ENCODE measurements at regions not wholly inside any gene's neighbourhood (a gene's known extent, or its start where the extent isn't known, plus 50 kb on each side); places are given as distances from the start of the nearest gene placed in this dataset.

- H3K4me3 ChIP-seq (ENCODE audit: insufficient read depth, low read length, poor library complexity, severe bottlenecking) = no peak overlapping the region
- no peaks in the 10 kb centered on the region for H3K9me3 ChIP-seq (ENCODE audit: insufficient read depth, low read length)
- no peak overlapping the region for H3K4me2 ChIP-seq (ENCODE audit: low read depth, low read length, poor library complexity, severe bottlenecking)
- no peaks in the 10 kb centered on the region for H3K9me2 ChIP-seq (replicated peaks; ENCODE audit: insufficient read depth, low read length)
- TF ChIP-seq EZH2phosphoT487 (conservative IDR thresholded peaks at IDR 0.05; ENCODE audit: low read length) (no peak), CTCF (IDR thresholded peaks at IDR 0.05; ENCODE audit: insufficient read depth, low read length, poor library complexity, severe bottlenecking) (no peak)
- H2AFZ ChIP-seq (ENCODE audit: low read depth, low read length, severe bottlenecking) = no peak overlapping the region
- H3K79me2 ChIP-seq (ENCODE audit: insufficient read depth, low read length) = no peaks in the 10 kb centered on the region
- no peaks in the 10 kb centered on the region for H4K20me1 ChIP-seq (ENCODE audit: low read depth, low read length)
- no peak overlapping the region for H3K27ac ChIP-seq (ENCODE audit: low read depth, low read length)
- no peaks in the 10 kb centered on the region for H3K27me3 ChIP-seq (ENCODE audit: low read length)
- H3K36me3 ChIP-seq (ENCODE audit: low read length) = no peaks in the 10 kb centered on the region
- no peaks in the 10 kb centered on the region for H3F3A ChIP-seq (ENCODE audit: insufficient read depth)
- no peak overlapping the region for H3K9ac ChIP-seq (ENCODE audit: low read length)
Measured at GRCh38 chrX:7714351-7714750, 128.6 kb upstream of the VCX start.

GRCh38 chrX:7711167-7711566, 131.8 kb upstream of the VCX start:
- TF ChIP-seq CTCF (IDR thresholded peaks at IDR 0.05; ENCODE audit: insufficient read depth, low read length, poor library complexity, severe bottlenecking) = no peak
- TF ChIP-seq EZH2phosphoT487 (conservative IDR thresholded peaks at IDR 0.05; ENCODE audit: low read length) = no peak
- H3K9me3 ChIP-seq (ENCODE audit: insufficient read depth, low read length) = no peaks in the 10 kb centered on the region
- no peaks in the 10 kb centered on the region for H3K79me2 ChIP-seq (ENCODE audit: insufficient read depth, low read length)
- no peaks in the 10 kb centered on the region for H3K27me3 ChIP-seq (ENCODE audit: low read length)
- H3F3A ChIP-seq (ENCODE audit: insufficient read depth) = no peaks in the 10 kb centered on the region
- H2AFZ ChIP-seq (ENCODE audit: low read depth, low read length, severe bottlenecking) = no peak overlapping the region
- H3K4me2 ChIP-seq (ENCODE audit: low read depth, low read length, poor library complexity, severe bottlenecking) = no peak overlapping the region
- no peak overlapping the region for H3K4me3 ChIP-seq (ENCODE audit: insufficient read depth, low read length, poor library complexity, severe bottlenecking)
- no peak overlapping the region for H3K9ac ChIP-seq (ENCODE audit: low read length)
- no peaks in the 10 kb centered on the region for H4K20me1 ChIP-seq (ENCODE audit: low read depth, low read length)
- H3K36me3 ChIP-seq (ENCODE audit: low read length) = no peaks in the 10 kb centered on the region
- H3K9me2 ChIP-seq (replicated peaks; ENCODE audit: insufficient read depth, low read length) = no peaks in the 10 kb centered on the region
- H3K27ac ChIP-seq (ENCODE audit: low read depth, low read length) = no peak overlapping the region

- Histone ChIP-seq H3K9me3 (ENCODE audit: insufficient read depth, low read length) (no peaks in the 10 kb centered on the region), H3K9ac (ENCODE audit: low read length) (no peak overlapping the region), H3K79me2 (ENCODE audit: insufficient read depth, low read length) (no peaks in the 10 kb centered on the region), H3K4me3 (ENCODE audit: insufficient read depth, low read length, poor library complexity, severe bottlenecking) (no peak overlapping the region), H3K27me3 (ENCODE audit: low read length) (no peaks in the 10 kb centered on the region), H3K9me2 (replicated peaks; ENCODE audit: insufficient read depth, low read length) (no peaks in the 10 kb centered on the region), H2AFZ (ENCODE audit: low read depth, low read length, severe bottlenecking) (no peak overlapping the region), H3F3A (ENCODE audit: insufficient read depth) (no peaks in the 10 kb centered on the region), H3K36me3 (ENCODE audit: low read length) (no peaks in the 10 kb centered on the region), H4K20me1 (ENCODE audit: low read depth, low read length) (no peaks in the 10 kb centered on the region), H3K4me2 (ENCODE audit: low read depth, low read length, poor library complexity, severe bottlenecking) (no peak overlapping the region), H3K27ac (ENCODE audit: low read depth, low read length) (no peak overlapping the region)
- no peak for TF ChIP-seq EZH2phosphoT487 (conservative IDR thresholded peaks at IDR 0.05; ENCODE audit: low read length)
- TF ChIP-seq CTCF (IDR thresholded peaks at IDR 0.05; ENCODE audit: insufficient read depth, low read length, poor library complexity, severe bottlenecking) = no peak
Measured at GRCh38 chrX:7709845-7710244, 133.1 kb upstream of the VCX start.

- no peaks in the 10 kb centered on the region for H4K20me1 ChIP-seq (ENCODE audit: low read depth, low read length)
- no peak overlapping the region for H3K27ac ChIP-seq (ENCODE audit: low read depth, low read length)
- H3K9me3 ChIP-seq (ENCODE audit: insufficient read depth, low read length) = no peaks in the 10 kb centered on the region
- TF ChIP-seq EZH2phosphoT487 (conservative IDR thresholded peaks at IDR 0.05; ENCODE audit: low read length) (no peak), CTCF (IDR thresholded peaks at IDR 0.05; ENCODE audit: insufficient read depth, low read length, poor library complexity, severe bottlenecking) (no peak)
- H3K27me3 ChIP-seq (ENCODE audit: low read length) = no peaks in the 10 kb centered on the region
- no peaks in the 10 kb centered on the region for H3K9me2 ChIP-seq (replicated peaks; ENCODE audit: insufficient read depth, low read length)
- H3F3A ChIP-seq (ENCODE audit: insufficient read depth) = no peaks in the 10 kb centered on the region
- no peak overlapping the region for H3K9ac ChIP-seq (ENCODE audit: low read length)
- H2AFZ ChIP-seq (ENCODE audit: low read depth, low read length, severe bottlenecking) = no peak overlapping the region
- no peak overlapping the region for H3K4me3 ChIP-seq (ENCODE audit: insufficient read depth, low read length, poor library complexity, severe bottlenecking)
- H3K79me2 ChIP-seq (ENCODE audit: insufficient read depth, low read length) = no peaks in the 10 kb centered on the region
- no peaks in the 10 kb centered on the region for H3K36me3 ChIP-seq (ENCODE audit: low read length)
- no peak overlapping the region for H3K4me2 ChIP-seq (ENCODE audit: low read depth, low read length, poor library complexity, severe bottlenecking)
Measured at GRCh38 chrX:7706032-7706431, 136.9 kb upstream of the VCX start.

Measured in SU-DHL-6 (cell line).